ENCODE measurements at regions not wholly inside any gene's neighbourhood (a gene's known extent, or its start where the extent isn't known, plus 50 kb on each side); places are given as distances from the start of the nearest gene placed in this dataset.
"Not testable (repeated sequence)": the region's sequence is repeated elsewhere in the genome, so short reads cannot be mapped to it uniquely, and the experiment has no call there.

DNA sequence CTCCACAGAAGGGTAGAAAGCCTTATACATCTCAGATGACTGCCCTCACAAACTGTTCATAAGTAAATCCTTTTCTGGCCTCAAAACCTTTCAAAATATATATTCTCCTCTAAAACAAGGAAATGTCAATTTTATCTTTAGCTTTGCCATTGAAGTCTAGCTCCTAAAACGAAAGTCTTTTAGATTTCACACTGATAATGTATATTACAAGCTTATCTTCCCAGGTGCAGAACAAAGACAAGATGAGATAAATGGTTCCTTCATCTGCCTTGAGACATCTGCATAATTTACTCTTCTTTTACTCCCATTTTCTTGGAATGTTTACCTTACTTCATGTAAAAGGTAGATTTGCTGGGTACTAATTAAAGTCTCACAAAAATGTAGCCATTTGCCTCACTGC is 257.1 kb downstream of the SYT10 start:
- Histone ChIP-seq H3K9me3 (no peaks in the 10 kb centered on the region; the same call in 2 of the 3 replicates), H3K27ac (no peak overlapping the region), H3K4me1 (no peaks in the 10 kb centered on the region), H3K4me2 (no peak overlapping the region), H3K4me3 (no peak overlapping the region)
- WGBS (ENCODE audit: missing lambda C conversion rate), result 2% methylated on average over 1 of the region's 1 CpG
- no peak for TF ChIP-seq EHMT2 (IDR thresholded peaks at IDR 0.05; ENCODE audit: low read depth)
- TF ChIP-seq, protein P1, sequence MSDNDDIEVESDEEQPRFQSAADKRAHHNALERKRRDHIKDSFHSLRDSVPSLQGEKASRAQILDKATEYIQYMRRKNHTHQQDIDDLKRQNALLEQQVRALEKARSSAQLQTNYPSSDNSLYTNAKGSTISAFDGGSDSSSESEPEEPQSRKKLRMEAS (IDR thresholded peaks at IDR 0.05), result no peak
- TF ChIP-seq, protein P2, sequence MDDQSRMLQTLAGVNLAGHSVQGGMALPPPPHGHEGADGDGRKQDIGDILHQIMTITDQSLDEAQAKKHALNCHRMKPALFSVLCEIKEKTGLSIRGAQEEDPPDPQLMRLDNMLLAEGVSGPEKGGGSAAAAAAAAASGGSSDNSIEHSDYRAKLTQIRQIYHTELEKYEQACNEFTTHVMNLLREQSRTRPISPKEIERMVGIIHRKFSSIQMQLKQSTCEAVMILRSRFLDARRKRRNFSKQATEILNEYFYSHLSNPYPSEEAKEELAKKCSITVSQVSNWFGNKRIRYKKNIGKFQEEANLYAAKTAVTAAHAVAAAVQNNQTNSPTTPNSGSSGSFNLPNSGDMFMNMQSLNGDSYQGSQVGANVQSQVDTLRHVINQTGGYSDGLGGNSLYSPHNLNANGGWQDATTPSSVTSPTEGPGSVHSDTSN (IDR thresholded peaks at IDR 0.05), result no peak
- TF ChIP-seq POLR2A (IDR thresholded peaks at IDR 0.05; ENCODE audit: low read length), result no peak
- TF ChIP-seq, protein P3, sequence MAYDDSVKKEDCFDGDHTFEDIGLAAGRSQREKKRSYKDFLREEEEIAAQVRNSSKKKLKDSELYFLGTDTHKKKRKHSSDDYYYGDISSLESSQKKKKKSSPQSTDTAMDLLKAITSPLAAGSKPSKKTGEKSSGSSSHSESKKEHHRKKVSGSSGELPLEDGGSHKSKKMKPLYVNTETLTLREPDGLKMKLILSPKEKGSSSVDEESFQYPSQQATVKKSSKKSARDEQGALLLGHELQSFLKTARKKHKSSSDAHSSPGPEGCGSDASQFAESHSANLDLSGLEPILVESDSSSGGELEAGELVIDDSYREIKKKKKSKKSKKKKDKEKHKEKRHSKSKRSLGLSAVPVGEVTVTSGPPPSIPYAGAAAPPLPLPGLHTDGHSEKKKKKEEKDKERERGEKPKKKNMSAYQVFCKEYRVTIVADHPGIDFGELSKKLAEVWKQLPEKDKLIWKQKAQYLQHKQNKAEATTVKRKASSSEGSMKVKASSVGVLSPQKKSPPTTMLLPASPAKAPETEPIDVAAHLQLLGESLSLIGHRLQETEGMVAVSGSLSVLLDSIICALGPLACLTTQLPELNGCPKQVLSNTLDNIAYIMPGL (CRISPR knock-in tag; IDR thresholded peaks at IDR 0.05; ENCODE audit: borderline replicate concordance), result no peak
- no peak for TF ChIP-seq ZNF302 (CRISPR knock-in tag; IDR thresholded peaks at IDR 0.05)
- TF ChIP-seq TP53 (CRISPR knock-in tag; IDR thresholded peaks at IDR 0.05), result no peak
- no peak for TF ChIP-seq JUN (IDR thresholded peaks at IDR 0.05)
- TF ChIP-seq TFCP2L1 (CRISPR knock-in tag; IDR thresholded peaks at IDR 0.05), result no peak
- TF ChIP-seq PHF8 (IDR thresholded peaks at IDR 0.05; ENCODE audit: borderline replicate concordance, low read depth), result no peak
- TF ChIP-seq CHD2 (IDR thresholded peaks at IDR 0.05; ENCODE audit: low read length, partially characterized antibody), result no peak
- TF ChIP-seq, protein P4, sequence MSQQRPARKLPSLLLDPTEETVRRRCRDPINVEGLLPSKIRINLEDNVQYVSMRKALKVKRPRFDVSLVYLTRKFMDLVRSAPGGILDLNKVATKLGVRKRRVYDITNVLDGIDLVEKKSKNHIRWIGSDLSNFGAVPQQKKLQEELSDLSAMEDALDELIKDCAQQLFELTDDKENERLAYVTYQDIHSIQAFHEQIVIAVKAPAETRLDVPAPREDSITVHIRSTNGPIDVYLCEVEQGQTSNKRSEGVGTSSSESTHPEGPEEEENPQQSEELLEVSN (IDR thresholded peaks at IDR 0.05; ENCODE audit: borderline replicate concordance, low read depth), result no peak
- no peak for TF ChIP-seq HOXA7 (CRISPR knock-in tag; IDR thresholded peaks at IDR 0.05)
- no peak for TF ChIP-seq RCOR1 (IDR thresholded peaks at IDR 0.05; ENCODE audit: low read depth, low read length)
- TF ChIP-seq, protein P5, sequence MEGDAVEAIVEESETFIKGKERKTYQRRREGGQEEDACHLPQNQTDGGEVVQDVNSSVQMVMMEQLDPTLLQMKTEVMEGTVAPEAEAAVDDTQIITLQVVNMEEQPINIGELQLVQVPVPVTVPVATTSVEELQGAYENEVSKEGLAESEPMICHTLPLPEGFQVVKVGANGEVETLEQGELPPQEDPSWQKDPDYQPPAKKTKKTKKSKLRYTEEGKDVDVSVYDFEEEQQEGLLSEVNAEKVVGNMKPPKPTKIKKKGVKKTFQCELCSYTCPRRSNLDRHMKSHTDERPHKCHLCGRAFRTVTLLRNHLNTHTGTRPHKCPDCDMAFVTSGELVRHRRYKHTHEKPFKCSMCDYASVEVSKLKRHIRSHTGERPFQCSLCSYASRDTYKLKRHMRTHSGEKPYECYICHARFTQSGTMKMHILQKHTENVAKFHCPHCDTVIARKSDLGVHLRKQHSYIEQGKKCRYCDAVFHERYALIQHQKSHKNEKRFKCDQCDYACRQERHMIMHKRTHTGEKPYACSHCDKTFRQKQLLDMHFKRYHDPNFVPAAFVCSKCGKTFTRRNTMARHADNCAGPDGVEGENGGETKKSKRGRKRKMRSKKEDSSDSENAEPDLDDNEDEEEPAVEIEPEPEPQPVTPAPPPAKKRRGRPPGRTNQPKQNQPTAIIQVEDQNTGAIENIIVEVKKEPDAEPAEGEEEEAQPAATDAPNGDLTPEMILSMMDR (IDR thresholded peaks at IDR 0.05), result no peak
- POLR2A ChIA-PET, result no interaction called here
- CTCF ChIA-PET, result interaction anchor here (1.0 kb wide), 1 partner anchor 10 kb away, joined by 3 read pairs; no protein-coding TSS in a partner anchor
- DNase-seq (ENCODE audit: low read depth in 1 of 2, low spot score in 1 of 2), result no peak
- ATAC-seq, result no peak
- no peak for FAIRE-seq

DNA sequence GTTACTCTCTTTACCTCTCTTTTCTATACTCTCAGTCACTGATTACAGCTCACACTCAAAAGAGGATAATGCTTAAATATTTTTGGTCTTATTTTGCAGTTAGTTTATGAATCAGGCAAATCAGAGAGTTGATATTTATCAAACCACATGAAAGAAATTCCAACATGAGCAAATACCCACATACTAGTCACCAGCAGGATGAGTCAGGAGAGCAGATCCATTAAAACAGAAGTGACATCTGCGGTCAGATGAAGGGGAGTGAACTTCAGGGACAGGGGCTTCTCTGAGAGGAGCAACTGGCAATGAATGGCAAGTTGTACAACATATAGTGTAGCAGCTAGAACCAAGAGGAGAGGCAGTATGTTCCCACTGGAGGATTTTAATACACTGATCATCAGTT is 258.7 kb downstream of the SYT10 start:
- Histone ChIP-seq H3K4me1 (no peaks in the 10 kb centered on the region), H3K4me2 (no peak overlapping the region), H3K4me3 (no peak overlapping the region), H3K9me3 (no peaks in the 10 kb centered on the region; the same call in 2 of the 3 replicates), H3K27ac (no peak overlapping the region)
- FAIRE-seq, result no peak
- ChIA-PET CTCF (no interaction called here), POLR2A (no interaction called here)
- no peak for TF ChIP-seq POLR2A (IDR thresholded peaks at IDR 0.05; ENCODE audit: low read length)
- TF ChIP-seq CBX8 (IDR thresholded peaks at IDR 0.05), result no peak
- no peak for TF ChIP-seq RAD21 (conservative IDR thresholded peaks at IDR 0.05 in 1 of 2, IDR thresholded peaks at IDR 0.05 in 1 of 2)
- DNase-seq (ENCODE audit: low read depth in 1 of 2, low spot score in 1 of 2), result no peak
- WGBS (ENCODE audit: missing lambda C conversion rate), result 0% methylated on average over 1 of the region's 1 CpG
- no peak for ATAC-seq

DNA sequence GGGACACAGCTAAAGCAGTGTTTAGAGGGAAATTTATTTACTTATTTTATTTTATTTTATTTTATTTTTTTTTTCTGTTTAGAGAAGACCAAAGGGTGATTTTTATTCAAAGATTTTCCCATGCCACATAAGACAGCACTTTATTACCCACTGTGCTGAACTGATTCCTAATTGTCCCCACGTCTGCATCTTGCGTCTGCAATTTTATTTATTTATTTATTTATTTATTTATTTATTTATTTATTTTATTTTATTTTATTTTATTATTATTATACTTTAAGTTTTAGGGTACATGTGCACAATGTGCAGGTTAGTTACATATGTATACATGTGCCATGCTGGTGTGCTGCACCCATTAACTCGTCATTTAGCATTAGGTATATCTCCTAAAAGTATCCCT is 269.7 kb upstream of the PKP2 start:
- POLR2A ChIA-PET, result not testable (repeated sequence)

More for the DNA sequence above, 269.7 kb upstream of the PKP2 start:
- CTCF ChIA-PET; H3K27ac ChIP-seq; H3K9me3 ChIP-seq; DNase-seq (ENCODE audit: low read depth in 1 of 2, low spot score in 1 of 2); H3K4me1 ChIP-seq; H3K4me3 ChIP-seq; FAIRE-seq; H3K4me2 ChIP-seq; ATAC-seq: not testable (repeated sequence)
- WGBS (ENCODE audit: missing lambda C conversion rate), result 6% methylated on average over 3 of the region's 3 CpGs
